ENCODE measurements at regions not wholly inside any gene's neighbourhood (a gene's known extent, or its start where the extent isn't known, plus 50 kb on each side); places are given as distances from the start of the nearest gene placed in this dataset.

DNA sequence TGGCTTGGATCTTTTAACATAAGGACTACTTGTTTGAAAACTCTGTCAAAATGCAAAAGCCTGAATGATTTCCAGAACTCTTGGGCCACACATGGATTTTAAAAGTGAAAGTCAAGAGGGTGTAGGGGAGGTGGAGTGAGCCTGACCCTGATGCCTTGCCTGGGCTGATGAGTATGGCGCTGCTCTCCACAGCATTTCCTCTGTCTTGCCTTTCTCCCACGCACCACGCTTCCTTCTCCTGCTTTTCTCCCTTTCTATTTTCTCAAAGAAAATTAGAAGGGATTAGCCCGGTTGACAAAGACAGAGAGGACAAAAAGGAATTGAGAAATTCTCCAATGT lies 207.0 kb upstream of the CCDC68 start:
- DNase-seq (ENCODE audit: low read depth, low spot score), result no peak

DNA sequence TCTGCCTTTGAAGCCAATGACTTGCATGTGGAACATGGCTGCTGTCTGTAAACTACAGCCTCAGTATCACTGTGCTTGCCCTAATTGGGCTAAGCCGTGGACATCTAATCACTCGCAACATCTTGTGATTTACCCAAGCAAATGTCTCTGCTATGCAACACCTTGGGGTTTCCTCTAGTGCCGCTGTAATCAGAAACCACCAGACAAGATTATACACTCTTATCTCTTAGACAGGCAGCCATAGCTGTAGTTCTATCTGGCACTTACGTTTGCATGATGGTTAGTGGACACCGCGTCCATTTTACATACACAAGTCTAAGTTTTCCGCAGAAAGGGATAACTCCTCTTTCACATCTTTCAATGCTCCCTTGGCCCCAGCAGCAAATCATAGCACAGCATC lies 204.3 kb upstream of the CCDC68 start:
- DNase-seq (ENCODE audit: low read depth, low spot score), result no peak

- no peak for DNase-seq (ENCODE audit: low read depth, low spot score)
Measured at GRCh38 chr18:55161916-55162315, 202.7 kb upstream of the CCDC68 start.

DNA sequence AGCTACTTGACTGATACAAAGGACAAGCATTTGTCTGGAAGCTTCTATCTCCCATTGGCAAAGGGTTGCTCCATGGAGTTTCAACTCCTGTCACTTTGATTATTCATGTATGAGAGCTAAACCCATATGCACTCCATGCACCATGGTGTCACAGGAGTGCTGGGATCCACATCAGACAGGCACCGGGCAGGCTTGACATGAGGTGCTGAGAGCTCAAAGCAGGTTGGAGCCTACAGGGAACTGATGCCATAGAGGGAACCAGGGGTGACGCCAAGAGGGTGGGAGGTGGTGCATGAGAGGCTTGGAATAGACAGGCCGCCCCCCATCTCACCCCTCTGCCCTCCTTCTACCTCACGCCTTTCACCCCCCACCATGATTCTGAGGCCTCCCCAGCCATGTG lies 199.8 kb upstream of the CCDC68 start:
- no peak for DNase-seq (ENCODE audit: low read depth, low spot score)

GRCh38 chr18:55158570-55158969 lies 199.3 kb upstream of the CCDC68 start:
- no peak for DNase-seq (ENCODE audit: low read depth, low spot score)

DNA sequence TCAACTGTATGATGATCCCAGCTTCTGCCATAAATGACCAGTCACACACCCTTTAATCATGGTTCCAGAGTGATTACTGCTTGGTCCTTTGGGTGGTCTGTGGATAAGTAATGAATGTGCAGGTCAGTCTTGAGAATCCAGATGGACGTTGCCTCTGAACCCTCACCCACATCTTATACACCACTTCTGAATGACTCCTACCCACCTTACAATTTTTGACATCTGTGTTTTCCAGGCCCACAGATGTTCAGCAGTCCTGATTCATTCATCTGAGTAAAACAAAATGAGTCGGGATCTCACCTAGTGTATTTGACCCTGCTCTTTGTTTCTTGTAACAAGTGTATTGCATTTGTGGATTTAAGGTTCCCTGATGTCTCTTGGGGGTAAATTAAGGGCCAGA lies 194.1 kb upstream of the CCDC68 start:
- no peak for DNase-seq (ENCODE audit: low read depth, low spot score)

DNA sequence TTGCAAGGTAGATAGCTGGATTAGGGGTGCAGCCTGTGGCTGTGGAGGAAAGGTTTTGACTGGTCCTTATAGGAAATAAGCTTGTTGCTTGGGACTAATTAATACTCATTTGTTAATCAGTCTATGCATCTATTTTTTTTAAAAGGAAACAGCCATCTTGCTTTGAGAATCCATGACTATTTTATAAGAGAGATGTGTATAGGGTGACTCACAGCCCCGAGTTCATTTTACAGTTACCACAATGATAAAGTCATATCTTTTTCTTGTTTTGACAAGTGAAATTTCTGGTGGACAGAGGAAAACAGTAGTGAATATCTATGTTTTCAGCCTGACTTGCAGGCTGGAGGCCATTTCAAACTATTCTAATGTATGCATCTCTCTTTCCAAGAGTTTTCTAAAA lies 193.5 kb upstream of the CCDC68 start:
- no peak for DNase-seq (ENCODE audit: low read depth, low spot score)

DNA sequence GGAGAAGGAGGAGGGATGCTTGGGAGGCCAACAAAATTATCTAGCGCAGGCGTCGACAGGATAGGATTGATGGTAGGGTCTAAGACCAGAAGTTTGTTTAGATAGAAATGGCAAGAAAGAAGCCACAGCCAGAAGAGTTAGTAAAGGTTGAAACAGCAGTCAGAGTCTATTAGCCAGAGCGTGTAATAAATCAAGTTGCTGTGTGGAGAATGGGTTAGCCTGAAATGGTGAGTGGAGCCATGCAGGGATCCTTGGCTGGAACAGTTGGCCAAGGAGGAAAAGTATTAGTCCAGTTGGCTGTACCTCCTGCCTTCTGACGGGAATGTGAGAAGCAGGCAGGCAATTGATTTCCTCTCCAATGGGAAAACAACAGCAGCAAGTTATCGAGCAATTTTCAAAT lies 190.7 kb upstream of the CCDC68 start:
- no peak for DNase-seq (ENCODE audit: low read depth, low spot score)

- DNase-seq (ENCODE audit: low read depth, low spot score), result no peak
Measured at GRCh38 chr18:55147791-55148190, 188.5 kb upstream of the CCDC68 start.

GRCh38 chr18:55144193-55144930 lies 185.1 kb upstream of the CCDC68 start:
- DNase-seq (ENCODE audit: low read depth, low spot score), result no peak

- DNase-seq (ENCODE audit: low read depth, low spot score), result no peak
Measured at GRCh38 chr18:55142410-55142809, 183.1 kb upstream of the CCDC68 start.

- DNase-seq (ENCODE audit: low read depth, low spot score), result no peak
Measured at GRCh38 chr18:55141318-55141717, 182.1 kb upstream of the CCDC68 start.

DNA sequence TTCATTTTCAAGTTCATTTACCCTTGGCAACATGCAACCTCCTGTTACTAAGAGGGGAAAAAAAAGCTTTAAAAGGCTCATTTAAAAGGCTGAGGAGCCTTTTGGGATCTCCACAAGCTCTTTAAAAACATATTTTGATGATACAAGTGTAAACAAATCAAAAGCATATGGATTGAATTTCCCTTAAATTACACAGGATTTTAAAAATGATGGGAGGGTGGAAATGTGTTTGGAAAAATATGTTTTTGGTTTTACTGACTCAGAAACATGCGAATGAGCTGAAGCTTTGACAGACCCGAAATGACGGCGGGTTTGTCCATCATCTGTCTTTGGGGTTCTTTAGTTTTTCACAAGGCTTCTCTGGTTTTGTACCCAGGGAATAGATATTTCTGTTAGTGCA lies 180.6 kb upstream of the CCDC68 start:
- no peak for DNase-seq (ENCODE audit: low read depth, low spot score)

GRCh38 chr18:55139307-55139706 lies 180.0 kb upstream of the CCDC68 start:
- no peak for DNase-seq (ENCODE audit: low read depth, low spot score)

DNA sequence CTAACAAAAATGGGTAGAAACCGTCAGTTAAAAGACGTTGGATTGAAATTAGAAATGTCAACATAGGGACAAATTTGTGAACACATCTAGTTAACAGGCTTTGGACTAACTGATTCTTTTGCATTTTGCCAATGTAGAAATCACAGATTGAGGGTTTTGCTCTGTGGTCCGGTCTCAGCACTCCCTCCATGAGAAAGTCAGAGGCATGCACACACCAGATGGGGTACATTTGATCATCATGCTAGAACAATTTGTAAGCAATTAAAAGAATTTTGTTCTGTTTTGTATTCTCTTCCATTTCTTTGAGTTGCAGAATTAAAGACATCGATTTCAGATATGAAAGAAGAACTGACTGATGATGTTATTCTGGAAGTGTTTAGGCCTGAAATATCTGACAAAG lies 179.1 kb upstream of the CCDC68 start:
- DNase-seq (ENCODE audit: low read depth, low spot score), result no peak

GRCh38 chr18:55137602-55138001 lies 178.3 kb upstream of the CCDC68 start:
- DNase-seq (ENCODE audit: low read depth, low spot score), result no peak

GRCh38 chr18:55136864-55137263 lies 177.6 kb upstream of the CCDC68 start:
- no peak for DNase-seq (ENCODE audit: low read depth, low spot score)

GRCh38 chr18:55136258-55136657 lies 177.0 kb upstream of the CCDC68 start:
- DNase-seq (ENCODE audit: low read depth, low spot score), result no peak

GRCh38 chr18:55133378-55133777 lies 174.1 kb upstream of the CCDC68 start:
- no peak for DNase-seq (ENCODE audit: low read depth, low spot score)

GRCh38 chr18:55128437-55128836 lies 169.2 kb upstream of the CCDC68 start:
- DNase-seq (ENCODE audit: low read depth, low spot score), result no peak

DNA sequence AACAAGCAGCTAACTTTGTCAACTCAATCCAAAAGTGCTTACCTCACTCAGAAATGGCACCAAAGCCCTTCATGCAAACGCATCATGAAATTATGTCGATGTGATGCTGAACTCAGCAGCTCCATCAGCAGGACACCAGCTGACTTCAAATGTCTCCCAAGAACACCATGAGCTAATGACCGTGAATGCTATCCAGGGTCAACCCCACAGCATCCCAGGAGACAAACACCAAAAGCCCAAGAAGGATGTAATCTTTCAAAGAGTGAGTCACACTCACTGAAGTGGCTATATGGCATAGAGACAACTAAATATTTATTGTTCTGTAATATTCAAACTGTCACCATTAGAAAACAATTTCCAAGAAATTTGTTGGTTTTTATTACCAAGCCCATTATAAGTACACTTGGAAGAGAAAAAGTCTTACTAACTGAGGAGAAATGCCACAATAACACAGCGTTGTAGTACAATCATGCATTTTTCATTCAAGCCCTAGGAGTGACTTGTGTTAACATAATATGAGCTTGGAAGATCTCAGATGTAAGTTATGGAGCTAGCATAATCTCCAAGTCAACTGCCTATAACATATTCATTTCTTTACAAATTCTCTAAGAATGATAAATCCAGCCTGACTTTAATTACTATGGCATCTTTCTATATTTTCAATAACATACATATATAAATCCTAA lies 165.0 kb upstream of the CCDC68 start:
- DNase-seq (ENCODE audit: low read depth, low spot score), result peak; percentile 56

- DNase-seq (ENCODE audit: low read depth, low spot score), result no peak
Measured at GRCh38 chr18:55123361-55123760, 164.1 kb upstream of the CCDC68 start.

DNA sequence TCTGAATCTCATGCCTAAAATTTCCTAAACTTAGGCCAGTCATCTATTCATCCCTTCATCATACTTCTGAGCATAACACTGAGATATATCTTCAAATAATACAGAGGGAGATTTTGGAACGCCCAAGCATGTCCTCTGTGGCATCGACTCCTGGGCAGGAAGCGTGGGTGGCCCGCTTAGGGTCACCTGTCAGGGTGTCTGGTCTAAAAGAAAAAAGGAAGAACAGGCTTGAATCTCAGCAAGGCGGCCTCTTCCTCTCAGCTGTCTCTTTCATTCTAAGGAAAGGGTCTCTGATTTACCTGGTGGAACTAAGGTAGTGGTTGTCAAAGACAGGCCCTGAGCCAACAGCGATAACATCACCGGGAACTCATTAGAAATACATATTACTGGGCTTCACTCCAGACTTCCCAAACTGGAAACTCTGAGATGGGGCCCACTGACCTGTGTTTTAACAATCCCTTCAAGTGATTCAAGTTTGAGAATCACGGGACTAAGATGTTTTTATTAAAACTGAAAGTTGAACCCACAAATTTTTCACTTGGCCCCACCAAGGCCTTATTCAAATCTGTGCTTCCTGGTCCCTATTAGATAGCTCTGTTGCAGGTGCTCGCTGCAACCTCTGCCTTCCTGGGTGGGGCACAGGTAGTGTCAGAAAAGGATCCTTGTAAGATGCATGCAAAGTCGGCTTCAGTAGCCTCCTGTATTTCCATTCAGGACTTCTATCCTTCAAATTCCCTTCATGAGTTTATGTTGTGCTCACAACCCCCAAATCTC lies 162.3 kb upstream of the CCDC68 start:
- DNase-seq (ENCODE audit: low read depth, low spot score), result no peak

All from brain pericyte (primary cell).